ENCODE measurements at regions not wholly inside any gene's neighbourhood (a gene's known extent, or its start where the extent isn't known, plus 50 kb on each side); places are given as distances from the start of the nearest gene placed in this dataset.
A peak's percentile ranks its signal among the peaks of the same experiment; 100 is the strongest.

- Histone ChIP-seq H3K4me1 (ENCODE audit: control insufficient read depth, insufficient read depth, low read length) (no peaks in the 10 kb centered on the region), H3K27ac (ENCODE audit: control insufficient read depth, insufficient read depth) (no peak overlapping the region), H3K36me3 (ENCODE audit: control insufficient read depth in 2 of 2, insufficient read depth in 2 of 2, low read length in 1 of 2) (no peaks in the 10 kb centered on the region), H3K9ac (ENCODE audit: control insufficient read depth, insufficient read depth, low read length) (no peak overlapping the region), H3K79me2 (ENCODE audit: control insufficient read depth, insufficient read depth, low read length) (no peaks in the 10 kb centered on the region), H3K27me3 (replicated peaks in 1 of 2; ENCODE audit: control insufficient read depth in 2 of 2, insufficient read depth in 2 of 2, low read length in 1 of 2) (no peaks in the 10 kb centered on the region), H3K4me2 (ENCODE audit: control insufficient read depth, insufficient read depth) (no peak overlapping the region), H3K4me3 (no peak overlapping the region), H2AFZ (ENCODE audit: control insufficient read depth, low read depth, low read length) (no peak overlapping the region), H3K9me3 (replicated peaks; ENCODE audit: control insufficient read depth, insufficient read depth, low read length) (no peaks in the 10 kb centered on the region; the same call in 1 of the 3 replicates), H4K20me1 (ENCODE audit: control insufficient read depth, insufficient read depth) (no peaks in the 10 kb centered on the region)
- in situ Hi-C loops (cut with MboI): no loop called here
- DNase-seq (ENCODE audit: low read depth, low spot score) (no peak), ATAC-seq (peak; percentile 43), FAIRE-seq (no peak)
- ChIA-PET RAD21 (ENCODE audit: unreplicated experiment) (interaction anchor here (0.7 to 1.5 kb wide), 6 partner anchors 10 to 216 kb away, joined by 3 to 4 read pairs (median 4); no protein-coding TSS in a partner anchor), CTCF (interaction anchor here (0.8 to 1.1 kb wide), 2 partner anchors 44 to 190 kb away, joined by 3 read pairs; no protein-coding TSS in a partner anchor), SMC1A (ENCODE audit: uncharacterized antibody, unreplicated experiment) (interaction anchor here (1.0 to 6.1 kb wide), 4 partner anchors 13 to 274 kb away, joined by 3 to 31 read pairs (median 4); no protein-coding TSS in a partner anchor), POLR2A (interaction anchor here (1.3 kb wide), 1 partner anchor 12 kb away, joined by 4 read pairs; no protein-coding TSS in a partner anchor)
- BruUV-seq (replicated peaks): no TSS peak
- no peak for TF ChIP-seq SMAD1 (IDR thresholded peaks at IDR 0.05; ENCODE audit: low read depth, partially characterized antibody)
- no peak for TF ChIP-seq CEBPB (IDR thresholded peaks at IDR 0.05; ENCODE audit: borderline replicate concordance in 1 of 2, low read depth in 2 of 2, low read length in 2 of 2)
- no peak for TF ChIP-seq EZH2 (IDR thresholded peaks at IDR 0.05; ENCODE audit: borderline replicate concordance, control insufficient read depth, low read depth, low read length)
- no peak for TF ChIP-seq TCF3 (IDR thresholded peaks at IDR 0.05; ENCODE audit: borderline replicate concordance, insufficient read depth, low read depth, low read length)
- 13% methylated on average over 2 of the region's 2 CpGs for WGBS (ENCODE audit: insufficient coverage, insufficient replicate concordance, low lambda C conversion rate, missing lambda C conversion rate)
- intact Hi-C loops (cut with micrococcal nuclease; ENCODE audit: unreplicated experiment): no loop called here
Measured at GRCh38 chr18:51941999-51942398, 398.0 kb upstream of the DCC start.

- intact Hi-C loops (cut with micrococcal nuclease; ENCODE audit: unreplicated experiment): no loop called here
- ChIA-PET POLR2A (no interaction called here), SMC1A (ENCODE audit: uncharacterized antibody, unreplicated experiment) (interaction anchor here (1.0 to 6.1 kb wide), 4 partner anchors 11 to 275 kb away, joined by 4 to 37 read pairs (median 18); no protein-coding TSS in a partner anchor), RAD21 (ENCODE audit: unreplicated experiment) (interaction anchor here (1.1 to 3.2 kb wide), 4 partner anchors 11 to 274 kb away, joined by 3 to 15 read pairs (median 3); no protein-coding TSS in a partner anchor), CTCF (interaction anchor here (1.1 to 1.5 kb wide), 2 partner anchors 11 to 57 kb away, joined by 3 read pairs; no protein-coding TSS in a partner anchor)
- no TSS peak for BruUV-seq (replicated peaks)
- DNase-seq (ENCODE audit: low read depth, low spot score) (no peak), ATAC-seq (peak; percentile 57), FAIRE-seq (no peak)
- Histone ChIP-seq H3K79me2 (ENCODE audit: control insufficient read depth, insufficient read depth, low read length) (no peaks in the 10 kb centered on the region), H3K4me1 (ENCODE audit: control insufficient read depth, insufficient read depth, low read length) (no peaks in the 10 kb centered on the region), H3K27ac (ENCODE audit: control insufficient read depth, insufficient read depth) (peak overlapping the region; percentile 18; the same call in 1 of the 2 replicates), H4K20me1 (ENCODE audit: control insufficient read depth, insufficient read depth) (no peaks in the 10 kb centered on the region), H3K27me3 (replicated peaks in 1 of 2; ENCODE audit: control insufficient read depth in 2 of 2, insufficient read depth in 2 of 2, low read length in 1 of 2) (no peaks in the 10 kb centered on the region), H3K36me3 (ENCODE audit: control insufficient read depth in 2 of 2, insufficient read depth in 2 of 2, low read length in 1 of 2) (no peaks in the 10 kb centered on the region), H3K9ac (ENCODE audit: control insufficient read depth, insufficient read depth, low read length) (no peak overlapping the region), H3K9me3 (replicated peaks; ENCODE audit: control insufficient read depth, insufficient read depth, low read length) (no peaks in the 10 kb centered on the region; the same call in 1 of the 3 replicates), H2AFZ (ENCODE audit: control insufficient read depth, low read depth, low read length) (no peak overlapping the region; the same call in 1 of the 2 replicates), H3K4me3 (no peak overlapping the region), H3K4me2 (ENCODE audit: control insufficient read depth, insufficient read depth) (peak overlapping the region; percentile 10; the same call in 1 of the 2 replicates)
- whole genome bisulfite sequencing (ENCODE audit: insufficient coverage, insufficient replicate concordance, low lambda C conversion rate, missing lambda C conversion rate): 0% methylated on average over 1 of the region's 1 CpG
- TF ChIP-seq JUNB (IDR thresholded peaks at IDR 0.05): 0 out of 2 replicates have a peak, but pooled peaks have one; percentile 13
- TF ChIP-seq NFIC (IDR thresholded peaks at IDR 0.05; ENCODE audit: low read depth, low read length): peak; percentile 66; the same call in 1 of the 2 replicates
- TF ChIP-seq MEF2A (IDR thresholded peaks at IDR 0.05; ENCODE audit: insufficient read depth, low read depth, low read length): peak; percentile 83
- no peak for TF ChIP-seq MYB (IDR thresholded peaks at IDR 0.05; ENCODE audit: borderline replicate concordance, low read depth, low read length)
- no peak for TF ChIP-seq SIX5 (IDR thresholded peaks at IDR 0.05; ENCODE audit: low read depth, low read length, severe bottlenecking)
- peak; percentile 11; the same call in 1 of the 2 replicates for TF ChIP-seq BCL11A (IDR thresholded peaks at IDR 0.05; ENCODE audit: low read depth, low read length)
- in situ Hi-C loops (cut with MboI): no loop called here
Measured at GRCh38 chr18:51943281-51943680, 396.7 kb upstream of the DCC start.

Data from GM12878 (cell line).